Esophagus muscularis mucosa (tissue), 4 donors: ENCODE measurements at regions not wholly inside any gene's neighbourhood (a gene's known extent, or its start where the extent isn't known, plus 50 kb on each side); places are given as distances from the start of the nearest gene placed in this dataset.

Experiments
- DNase-seq: peaks from one replicate; pipeline ENCODE4 v3.0.0-alpha.2; 2017; ENCODE audit errors: extremely low spot score
- H3K27ac ChIP-seq, 4 donors: fragments of 200-600 bp; sonication (generic); replicated peaks in 1 of 4; 1 replicate in 3 of 4; 2 replicates in 1 of 4; pipeline ENCODE4 v1.5.1; 2016 to 2019; ENCODE audit warnings: mild to moderate bottlenecking in 1 of 4
- H3K27me3 ChIP-seq, 4 donors: fragments of 200-600 bp; sonication (generic); one replicate each; pipeline versions ENCODE4 v1.5.1 to v1.6.0; 2016 to 2019
- H3K36me3 ChIP-seq, 4 donors: fragments of 200-600 bp; sonication (generic); one replicate each; pipeline ENCODE4 v1.5.1; 2016 to 2019
- H3K4me1 ChIP-seq, 4 donors: fragments of 200-600 bp; sonication (generic); one replicate each; pipeline ENCODE4 v1.5.1; 2016 to 2019
- H3K4me3 ChIP-seq, 4 donors: fragments of 200-600 bp; sonication (generic); 1 replicate in 2 of 4; 2 replicates in 2 of 4; pipeline ENCODE4 v1.5.1; 2016 to 2019; ENCODE audit warnings: mild to moderate bottlenecking in 4 of 4, moderate library complexity in 1 of 4
- H3K9me3 ChIP-seq, 4 donors: fragments of 200-600 bp; sonication (generic); 1 replicate in 3 of 4; 2 replicates in 1 of 4; pipeline ENCODE4 v1.5.1; 2016 to 2019
- EP300 ChIP-seq: sonication (generic); formaldehyde crosslinking; IDR thresholded peaks from one replicate; pipeline ENCODE4 v1.6.1; 2017; ENCODE audit warnings: antibody characterized with exemption
- POLR2A ChIP-seq: fragments of 450-650 bp; IDR thresholded peaks from one replicate; pipeline ENCODE4 v1.6.1; 2017; ENCODE audit warnings: antibody characterized with exemption, moderate library complexity, mild to moderate bottlenecking, low read depth
- POLR2AphosphoS5 ChIP-seq, 2 donors: sonication (generic); formaldehyde crosslinking; IDR thresholded peaks; one replicate each; pipeline ENCODE4 v1.6.1; 2017; ENCODE audit warnings: antibody characterized with exemption in 2 of 2
- WGBS: methylation state at CpG from one replicate; pipeline ENCODE4 v1.1.5; 2018; 5-methylcytosine and 5-hydroxymethylcytosine counted together
- intact Hi-C: fragments of 100-400 bp; cut with DNase I; formaldehyde crosslinking; loops from one replicate; pipeline ENCODE4 v1.15.1; 2023
- TF ChIP-seq, protein P1 (sequence below), 3 experiments: fragments of 200-600 bp in 2 of 3; fragments of 450-650 bp in 1 of 3; sonication (generic) in 2 of 3; IDR thresholded peaks; one replicate each; pipeline ENCODE4 v1.5.1; 2017 to 2019; ENCODE audit warnings: antibody characterized with exemption in 3 of 3, mild to moderate bottlenecking in 2 of 3, moderate library complexity in 1 of 3

DNA sequence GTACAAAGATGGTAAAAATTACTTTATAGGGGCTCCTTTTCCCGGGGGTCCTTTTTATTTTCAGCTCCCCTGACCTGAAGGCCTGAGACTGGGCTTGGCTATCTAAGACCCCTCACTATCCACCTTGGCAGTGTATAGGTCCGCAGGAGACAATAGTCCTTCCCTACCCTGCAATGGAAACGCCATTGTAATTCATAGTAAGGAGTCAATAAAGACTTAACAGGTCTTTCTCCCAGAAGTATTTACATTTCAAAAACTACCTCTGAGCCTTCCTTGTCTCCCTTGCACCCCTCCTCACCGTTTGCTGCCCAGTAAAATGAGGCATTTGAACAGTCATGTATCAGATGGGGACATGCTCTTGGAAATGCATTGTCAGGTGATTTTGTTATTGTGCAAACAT lies 401.2 kb upstream of the CNKSR2 start:
- intact Hi-C loops, result no loop called here
- Histone ChIP-seq H3K27ac (no peak overlapping the region), H3K27me3 (no peaks in the 10 kb centered on the region), H3K4me1 (no peaks in the 10 kb centered on the region), H3K9me3 (no peaks in the 10 kb centered on the region), H3K4me3 (no peak overlapping the region), H3K36me3 (no peaks in the 10 kb centered on the region)
- WGBS, result 35% methylated on average over 4 of the region's 4 CpGs
- TF ChIP-seq, protein P1, sequence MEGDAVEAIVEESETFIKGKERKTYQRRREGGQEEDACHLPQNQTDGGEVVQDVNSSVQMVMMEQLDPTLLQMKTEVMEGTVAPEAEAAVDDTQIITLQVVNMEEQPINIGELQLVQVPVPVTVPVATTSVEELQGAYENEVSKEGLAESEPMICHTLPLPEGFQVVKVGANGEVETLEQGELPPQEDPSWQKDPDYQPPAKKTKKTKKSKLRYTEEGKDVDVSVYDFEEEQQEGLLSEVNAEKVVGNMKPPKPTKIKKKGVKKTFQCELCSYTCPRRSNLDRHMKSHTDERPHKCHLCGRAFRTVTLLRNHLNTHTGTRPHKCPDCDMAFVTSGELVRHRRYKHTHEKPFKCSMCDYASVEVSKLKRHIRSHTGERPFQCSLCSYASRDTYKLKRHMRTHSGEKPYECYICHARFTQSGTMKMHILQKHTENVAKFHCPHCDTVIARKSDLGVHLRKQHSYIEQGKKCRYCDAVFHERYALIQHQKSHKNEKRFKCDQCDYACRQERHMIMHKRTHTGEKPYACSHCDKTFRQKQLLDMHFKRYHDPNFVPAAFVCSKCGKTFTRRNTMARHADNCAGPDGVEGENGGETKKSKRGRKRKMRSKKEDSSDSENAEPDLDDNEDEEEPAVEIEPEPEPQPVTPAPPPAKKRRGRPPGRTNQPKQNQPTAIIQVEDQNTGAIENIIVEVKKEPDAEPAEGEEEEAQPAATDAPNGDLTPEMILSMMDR (IDR thresholded peaks at IDR 0.05), result no peak
- TF ChIP-seq EP300 (no peak), POLR2AphosphoS5 (IDR thresholded peaks at IDR 0.05) (no peak), POLR2A (no peak)
- no peak for DNase-seq

DNA sequence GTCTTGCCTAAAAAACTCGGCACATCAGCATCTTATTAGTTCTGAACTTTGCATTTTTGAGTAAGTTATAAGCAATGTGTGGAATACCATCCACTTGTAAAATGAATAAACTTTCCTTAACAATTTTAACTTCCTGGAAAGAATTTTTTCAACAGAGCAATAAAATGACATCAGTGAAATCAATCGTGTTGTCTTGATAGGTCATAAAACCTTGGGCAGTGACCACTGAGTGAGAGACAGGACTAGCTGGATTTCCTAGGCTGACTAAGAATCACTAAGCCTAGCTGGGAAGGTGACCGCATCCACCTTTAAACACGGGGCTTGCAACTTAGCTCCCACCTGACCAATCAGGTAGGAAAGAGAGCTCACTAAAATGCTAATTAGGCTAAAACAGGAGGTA lies 403.0 kb upstream of the CNKSR2 start:
- H3K27ac ChIP-seq, result no peak overlapping the region
- DNase-seq, result no peak
- intact Hi-C loops, result no loop called here
- no peaks in the 10 kb centered on the region for H3K36me3 ChIP-seq
- TF ChIP-seq POLR2A, result no peak
- TF ChIP-seq, protein P1 (IDR thresholded peaks at IDR 0.05), result no peak
- no peak for TF ChIP-seq EP300
- no peak for TF ChIP-seq POLR2AphosphoS5 (IDR thresholded peaks at IDR 0.05)
- WGBS, result 76% methylated on average over 4 of the region's 4 CpGs
- no peaks in the 10 kb centered on the region for H3K9me3 ChIP-seq
- H3K4me3 ChIP-seq, result no peak overlapping the region
- H3K27me3 ChIP-seq, result no peaks in the 10 kb centered on the region
- no peaks in the 10 kb centered on the region for H3K4me1 ChIP-seq

DNA sequence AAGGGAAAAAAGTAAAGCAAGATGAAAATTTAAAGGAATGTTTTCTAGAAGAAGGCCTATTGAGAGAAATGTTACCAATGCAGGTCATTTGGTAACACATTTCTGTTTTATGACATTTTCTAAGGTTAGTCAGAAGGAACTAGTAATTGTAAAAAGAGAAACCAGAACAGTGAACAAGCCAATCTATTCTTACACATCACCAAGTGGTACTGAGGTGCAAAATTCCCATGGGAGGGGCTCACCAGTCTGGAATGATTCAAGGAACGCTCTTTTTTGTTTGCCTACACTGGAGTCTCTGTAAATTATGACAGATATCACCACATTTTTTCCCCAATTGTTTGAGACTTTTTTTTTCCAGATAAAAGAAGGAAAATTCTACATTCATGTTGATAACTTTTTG lies 404.7 kb upstream of the CNKSR2 start:
- TF ChIP-seq, protein P1 (IDR thresholded peaks at IDR 0.05), result no peak
- TF ChIP-seq POLR2AphosphoS5 (IDR thresholded peaks at IDR 0.05), result no peak
- TF ChIP-seq POLR2A, result no peak
- H3K36me3 ChIP-seq, result no peaks in the 10 kb centered on the region
- no peaks in the 10 kb centered on the region for H3K27me3 ChIP-seq
- no peak overlapping the region for H3K4me3 ChIP-seq
- no peak for DNase-seq
- 80% methylated on average over 1 of the region's 1 CpG for WGBS
- no peaks in the 10 kb centered on the region for H3K4me1 ChIP-seq
- H3K27ac ChIP-seq, result no peak overlapping the region
- no peaks in the 10 kb centered on the region for H3K9me3 ChIP-seq
- intact Hi-C loops, result no loop called here

DNA sequence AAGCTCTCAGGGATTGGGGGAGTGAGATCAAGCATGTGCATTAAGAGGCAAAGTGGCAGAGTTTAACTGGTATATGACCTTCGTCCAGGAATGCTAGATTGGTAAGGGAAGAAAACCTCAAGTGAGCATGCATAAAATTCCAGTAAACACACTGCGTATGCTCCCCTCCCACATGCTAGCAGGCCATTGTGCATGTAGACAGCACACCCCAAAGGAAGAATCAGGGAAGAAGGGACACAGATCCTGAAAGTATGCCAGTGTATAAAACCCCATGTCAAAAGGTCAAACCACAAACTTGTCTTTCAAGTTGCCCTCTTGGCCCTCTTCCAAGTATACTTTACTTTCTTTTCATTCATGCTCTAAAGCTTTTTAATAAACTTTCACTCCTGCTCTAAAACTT lies 405.2 kb upstream of the CNKSR2 start:
- no peaks in the 10 kb centered on the region for H3K4me1 ChIP-seq
- TF ChIP-seq EP300, result no peak
- no peak for TF ChIP-seq POLR2AphosphoS5 (IDR thresholded peaks at IDR 0.05)
- TF ChIP-seq, protein P1 (IDR thresholded peaks at IDR 0.05), result no peak
- TF ChIP-seq POLR2A, result no peak
- whole genome bisulfite sequencing, result 59% methylated on average over 2 of the region's 2 CpGs
- no peaks in the 10 kb centered on the region for H3K9me3 ChIP-seq
- no peaks in the 10 kb centered on the region for H3K36me3 ChIP-seq
- H3K4me3 ChIP-seq, result no peak overlapping the region
- H3K27ac ChIP-seq, result no peak overlapping the region
- no peak for DNase-seq
- no peaks in the 10 kb centered on the region for H3K27me3 ChIP-seq
- intact Hi-C loops, result no loop called here

DNA sequence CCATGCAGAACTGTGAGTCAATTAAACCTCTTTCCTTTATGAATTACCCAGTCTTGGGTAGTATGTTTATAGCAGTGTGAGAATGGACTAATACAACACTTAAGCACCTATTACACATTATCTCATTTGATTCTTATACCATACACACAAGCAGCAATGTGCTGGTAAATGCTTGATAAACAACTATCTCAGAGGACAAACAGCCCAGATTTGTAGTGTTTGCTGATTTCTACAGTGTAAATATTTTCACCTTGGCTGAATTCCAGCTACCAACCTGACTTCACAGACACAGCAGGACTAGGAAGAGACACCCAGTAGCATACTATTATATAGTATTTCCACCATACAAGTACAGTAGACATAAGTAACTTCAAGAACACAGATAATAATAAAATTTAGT lies 406.5 kb upstream of the CNKSR2 start:
- TF ChIP-seq, protein P1 (IDR thresholded peaks at IDR 0.05), result no peak
- TF ChIP-seq POLR2AphosphoS5 (IDR thresholded peaks at IDR 0.05) (no peak), POLR2A (no peak), EP300 (no peak)
- no peak overlapping the region for H3K4me3 ChIP-seq
- H3K4me1 ChIP-seq, result no peaks in the 10 kb centered on the region

More for the DNA sequence above, 406.5 kb upstream of the CNKSR2 start:
- Histone ChIP-seq H3K27me3 (no peaks in the 10 kb centered on the region), H3K27ac (no peak overlapping the region), H3K36me3 (no peaks in the 10 kb centered on the region), H3K9me3 (peaks cover 0 to 3% (median 0%) of the 10 kb centered on the region in 4 donors)
- DNase-seq, result no peak
- intact Hi-C loops, result no loop called here
